HL-60 (cell line): ENCODE measurements at regions not wholly inside any gene's neighbourhood (a gene's known extent, or its start where the extent isn't known, plus 50 kb on each side); places are given as distances from the start of the nearest gene placed in this dataset.

Experiments
- DNase-seq, 2 experiments: peaks; one replicate each; pipeline ENCODE4 v3.0.0-alpha.2; 2010 to 2020; ENCODE audit warnings: low read depth in 1 of 2, low spot score in 1 of 2
- H3K27ac ChIP-seq: fragments of 250-450 bp; sonication (Bioruptor Pico); replicated peaks from 2 replicates; pipeline ENCODE4 v1.5.1; 2020; ENCODE audit warnings: mild to moderate bottlenecking, moderate library complexity
- H3K27me3 ChIP-seq: fragments of 250-450 bp; sonication (Bioruptor Pico); 2 replicates; pipeline ENCODE4 v1.5.1; 2021; ENCODE audit warnings: mild to moderate bottlenecking, moderate library complexity; ENCODE audit not compliant: insufficient read depth, poor library complexity, severe bottlenecking
- H3K4me3 ChIP-seq: replicated peaks from 2 replicates; pipeline ENCODE4 v1.5.1; 2011; ENCODE audit warnings: mild to moderate bottlenecking, control low read depth, low read length; ENCODE audit not compliant: insufficient read depth
- GABPA ChIP-seq: IDR thresholded peaks from 2 replicates; pipeline ENCODE4 v1.6.1; 2012; ENCODE audit warnings: low read depth
- POLR2AphosphoS5 ChIP-seq: IDR thresholded peaks from 2 replicates; pipeline ENCODE4 v1.6.1; 2012; ENCODE audit warnings: low read depth
- SPI1 ChIP-seq: IDR thresholded peaks from 2 replicates; pipeline ENCODE4 v1.6.1; 2012; ENCODE audit warnings: low read depth, mild to moderate bottlenecking, borderline replicate concordance
- TF ChIP-seq, protein P1 (sequence below): IDR thresholded peaks from one replicate; pipeline ENCODE4 v1.5.1; 2011; ENCODE audit warnings: low read length, control low read depth, inconsistent platforms; ENCODE audit not compliant: insufficient read depth
- TF ChIP-seq, protein P2 (sequence below): IDR thresholded peaks from 2 replicates; pipeline ENCODE4 v1.6.1; 2012; ENCODE audit warnings: low read depth; ENCODE audit not compliant: insufficient replicate concordance

DNA sequence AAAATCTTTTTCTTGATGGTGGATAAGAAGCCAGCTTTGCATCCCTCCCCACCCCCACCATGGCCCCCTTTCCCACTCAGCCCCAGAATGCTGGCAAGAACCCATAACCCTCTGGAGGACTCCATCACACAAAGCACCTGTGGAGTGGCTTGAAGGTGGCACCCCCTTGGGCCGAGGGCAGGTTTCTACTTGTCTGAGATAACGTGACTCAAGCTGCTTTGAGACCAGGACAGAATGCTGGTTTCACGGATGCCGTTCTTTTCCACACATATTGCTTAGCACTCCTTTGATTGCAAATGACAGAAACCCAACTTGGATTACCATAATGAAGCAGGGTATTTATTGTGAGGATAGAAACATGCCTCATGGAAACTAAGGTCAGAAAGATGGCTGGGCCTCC is 82.2 kb downstream of the LACC1 start:
- Histone ChIP-seq H3K4me3 (no peak overlapping the region), H3K27ac (no peak overlapping the region), H3K27me3 (no peaks in the 10 kb centered on the region)
- TF ChIP-seq GABPA = no peak
- TF ChIP-seq SPI1 = no peak
- TF ChIP-seq, protein P1, sequence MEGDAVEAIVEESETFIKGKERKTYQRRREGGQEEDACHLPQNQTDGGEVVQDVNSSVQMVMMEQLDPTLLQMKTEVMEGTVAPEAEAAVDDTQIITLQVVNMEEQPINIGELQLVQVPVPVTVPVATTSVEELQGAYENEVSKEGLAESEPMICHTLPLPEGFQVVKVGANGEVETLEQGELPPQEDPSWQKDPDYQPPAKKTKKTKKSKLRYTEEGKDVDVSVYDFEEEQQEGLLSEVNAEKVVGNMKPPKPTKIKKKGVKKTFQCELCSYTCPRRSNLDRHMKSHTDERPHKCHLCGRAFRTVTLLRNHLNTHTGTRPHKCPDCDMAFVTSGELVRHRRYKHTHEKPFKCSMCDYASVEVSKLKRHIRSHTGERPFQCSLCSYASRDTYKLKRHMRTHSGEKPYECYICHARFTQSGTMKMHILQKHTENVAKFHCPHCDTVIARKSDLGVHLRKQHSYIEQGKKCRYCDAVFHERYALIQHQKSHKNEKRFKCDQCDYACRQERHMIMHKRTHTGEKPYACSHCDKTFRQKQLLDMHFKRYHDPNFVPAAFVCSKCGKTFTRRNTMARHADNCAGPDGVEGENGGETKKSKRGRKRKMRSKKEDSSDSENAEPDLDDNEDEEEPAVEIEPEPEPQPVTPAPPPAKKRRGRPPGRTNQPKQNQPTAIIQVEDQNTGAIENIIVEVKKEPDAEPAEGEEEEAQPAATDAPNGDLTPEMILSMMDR = no peak
- TF ChIP-seq POLR2AphosphoS5 = no peak
- TF ChIP-seq, protein P2, sequence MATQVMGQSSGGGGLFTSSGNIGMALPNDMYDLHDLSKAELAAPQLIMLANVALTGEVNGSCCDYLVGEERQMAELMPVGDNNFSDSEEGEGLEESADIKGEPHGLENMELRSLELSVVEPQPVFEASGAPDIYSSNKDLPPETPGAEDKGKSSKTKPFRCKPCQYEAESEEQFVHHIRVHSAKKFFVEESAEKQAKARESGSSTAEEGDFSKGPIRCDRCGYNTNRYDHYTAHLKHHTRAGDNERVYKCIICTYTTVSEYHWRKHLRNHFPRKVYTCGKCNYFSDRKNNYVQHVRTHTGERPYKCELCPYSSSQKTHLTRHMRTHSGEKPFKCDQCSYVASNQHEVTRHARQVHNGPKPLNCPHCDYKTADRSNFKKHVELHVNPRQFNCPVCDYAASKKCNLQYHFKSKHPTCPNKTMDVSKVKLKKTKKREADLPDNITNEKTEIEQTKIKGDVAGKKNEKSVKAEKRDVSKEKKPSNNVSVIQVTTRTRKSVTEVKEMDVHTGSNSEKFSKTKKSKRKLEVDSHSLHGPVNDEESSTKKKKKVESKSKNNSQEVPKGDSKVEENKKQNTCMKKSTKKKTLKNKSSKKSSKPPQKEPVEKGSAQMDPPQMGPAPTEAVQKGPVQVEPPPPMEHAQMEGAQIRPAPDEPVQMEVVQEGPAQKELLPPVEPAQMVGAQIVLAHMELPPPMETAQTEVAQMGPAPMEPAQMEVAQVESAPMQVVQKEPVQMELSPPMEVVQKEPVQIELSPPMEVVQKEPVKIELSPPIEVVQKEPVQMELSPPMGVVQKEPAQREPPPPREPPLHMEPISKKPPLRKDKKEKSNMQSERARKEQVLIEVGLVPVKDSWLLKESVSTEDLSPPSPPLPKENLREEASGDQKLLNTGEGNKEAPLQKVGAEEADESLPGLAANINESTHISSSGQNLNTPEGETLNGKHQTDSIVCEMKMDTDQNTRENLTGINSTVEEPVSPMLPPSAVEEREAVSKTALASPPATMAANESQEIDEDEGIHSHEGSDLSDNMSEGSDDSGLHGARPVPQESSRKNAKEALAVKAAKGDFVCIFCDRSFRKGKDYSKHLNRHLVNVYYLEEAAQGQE = no peak
- no peak for DNase-seq

DNA sequence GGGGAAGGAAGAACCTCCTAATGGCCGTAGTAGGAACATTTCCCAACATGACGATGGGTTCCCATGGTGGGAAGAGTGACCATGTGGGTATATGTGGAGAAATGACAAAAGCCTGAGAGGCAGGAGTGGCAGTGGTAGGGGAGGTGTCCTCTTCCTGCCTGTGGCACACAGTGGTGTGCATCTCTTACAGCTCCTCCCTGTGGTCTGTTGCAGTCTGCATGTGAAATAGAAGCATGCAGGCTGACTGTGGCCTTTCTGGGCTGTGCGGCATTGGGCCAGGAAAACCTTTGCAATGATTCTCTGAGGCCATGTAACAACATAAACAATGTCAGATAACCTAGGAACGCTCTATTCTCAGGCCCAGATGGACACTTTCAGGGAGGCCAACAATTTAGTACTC is 84.0 kb downstream of the LACC1 start:
- TF ChIP-seq POLR2AphosphoS5 (no peak), GABPA (no peak), SPI1 (no peak)
- TF ChIP-seq, protein P2 = no peak
- TF ChIP-seq, protein P1 = no peak
- no peak overlapping the region for H3K4me3 ChIP-seq
- no peak for DNase-seq
- no peaks in the 10 kb centered on the region for H3K27me3 ChIP-seq
- no peak overlapping the region for H3K27ac ChIP-seq

DNA sequence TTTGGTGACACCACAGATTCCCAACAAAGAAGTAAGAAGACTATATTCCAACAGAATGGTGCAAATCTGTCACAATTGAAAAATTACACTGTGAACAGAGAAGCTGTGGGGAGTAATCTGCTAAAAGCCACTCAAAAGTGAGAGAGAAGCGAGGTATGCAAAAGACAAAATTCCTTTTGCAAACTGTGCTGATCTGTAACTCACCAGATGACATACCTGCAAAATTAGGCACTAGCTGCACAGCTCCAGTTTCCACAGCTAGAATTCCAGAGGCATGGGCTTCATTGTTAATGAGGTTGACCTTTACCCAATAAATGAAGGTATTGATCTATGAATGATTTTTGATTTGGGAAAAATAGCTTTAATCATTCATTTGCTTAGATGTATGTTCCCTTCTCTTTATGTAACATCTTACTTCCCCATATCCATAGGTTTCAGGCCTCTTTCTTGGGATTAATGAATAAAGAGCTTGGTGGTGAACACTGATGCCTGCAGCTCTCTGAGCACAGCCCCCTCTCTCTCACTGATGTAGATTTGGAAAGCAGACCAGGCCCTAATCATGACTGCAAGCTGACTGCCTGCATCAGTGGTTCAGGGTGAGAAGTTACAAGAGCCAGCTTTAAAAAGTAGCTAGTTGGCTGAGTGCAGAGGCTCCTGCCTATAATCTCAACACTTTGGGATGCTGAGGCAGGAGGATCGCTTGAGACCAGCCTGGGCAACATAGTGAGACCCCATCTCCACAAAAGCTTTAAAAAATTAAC is 85.2 kb downstream of the LACC1 start:
- TF ChIP-seq, protein P1 = no peak
- TF ChIP-seq SPI1 (no peak), GABPA (no peak), POLR2AphosphoS5 (no peak)
- TF ChIP-seq, protein P2 = no peak
- Histone ChIP-seq H3K27me3 (no peaks in the 10 kb centered on the region), H3K4me3 (no peak overlapping the region), H3K27ac (no peak overlapping the region)
- no peak for DNase-seq
